ENCODE measurements at regions not wholly inside any gene's neighbourhood (a gene's known extent, or its start where the extent isn't known, plus 50 kb on each side); places are given as distances from the start of the nearest gene placed in this dataset.

DNA sequence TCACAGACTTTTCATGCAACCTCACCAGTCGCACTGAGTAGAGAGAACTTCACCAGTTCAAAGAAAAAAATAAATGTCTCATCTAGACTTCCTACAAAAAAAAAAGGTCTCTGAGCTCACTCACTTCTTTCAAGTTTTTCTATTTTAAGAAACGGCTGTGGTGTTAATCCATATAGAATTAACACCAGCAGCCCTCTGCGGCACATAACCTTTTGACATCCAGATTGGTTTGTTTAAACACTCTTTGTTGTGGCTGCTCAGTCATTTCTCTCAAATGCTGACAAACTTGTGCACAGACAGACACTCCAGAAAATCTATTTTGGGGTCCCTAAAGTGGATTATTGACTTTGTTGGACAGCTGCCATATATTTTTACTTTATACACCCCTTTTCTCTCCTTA, 874.9 kb downstream of the EFNB2 start:
- no peaks in the 10 kb centered on the region for H3K36me3 ChIP-seq (replicated peaks; ENCODE audit: insufficient read depth, low read depth)
- no peaks in the 10 kb centered on the region for H4K20me1 ChIP-seq (ENCODE audit: insufficient read depth, poor library complexity, severe bottlenecking)
- no peak overlapping the region for H3K4me3 ChIP-seq
- WGBS (ENCODE audit: low lambda C conversion rate, missing lambda C conversion rate), result 34% methylated on average over 3 of the region's 3 CpGs
- H3K79me2 ChIP-seq, result no peaks in the 10 kb centered on the region
- no peaks in the 10 kb centered on the region for H3K4me1 ChIP-seq (ENCODE audit: insufficient read depth)
- TF ChIP-seq EZH2phosphoT487 (IDR thresholded peaks at IDR 0.05; ENCODE audit: low read depth, severe bottlenecking, unreplicated experiment) (no peak), EZH2 (IDR thresholded peaks at IDR 0.05; ENCODE audit: borderline replicate concordance) (no peak)
- TF ChIP-seq, protein P1, sequence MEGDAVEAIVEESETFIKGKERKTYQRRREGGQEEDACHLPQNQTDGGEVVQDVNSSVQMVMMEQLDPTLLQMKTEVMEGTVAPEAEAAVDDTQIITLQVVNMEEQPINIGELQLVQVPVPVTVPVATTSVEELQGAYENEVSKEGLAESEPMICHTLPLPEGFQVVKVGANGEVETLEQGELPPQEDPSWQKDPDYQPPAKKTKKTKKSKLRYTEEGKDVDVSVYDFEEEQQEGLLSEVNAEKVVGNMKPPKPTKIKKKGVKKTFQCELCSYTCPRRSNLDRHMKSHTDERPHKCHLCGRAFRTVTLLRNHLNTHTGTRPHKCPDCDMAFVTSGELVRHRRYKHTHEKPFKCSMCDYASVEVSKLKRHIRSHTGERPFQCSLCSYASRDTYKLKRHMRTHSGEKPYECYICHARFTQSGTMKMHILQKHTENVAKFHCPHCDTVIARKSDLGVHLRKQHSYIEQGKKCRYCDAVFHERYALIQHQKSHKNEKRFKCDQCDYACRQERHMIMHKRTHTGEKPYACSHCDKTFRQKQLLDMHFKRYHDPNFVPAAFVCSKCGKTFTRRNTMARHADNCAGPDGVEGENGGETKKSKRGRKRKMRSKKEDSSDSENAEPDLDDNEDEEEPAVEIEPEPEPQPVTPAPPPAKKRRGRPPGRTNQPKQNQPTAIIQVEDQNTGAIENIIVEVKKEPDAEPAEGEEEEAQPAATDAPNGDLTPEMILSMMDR (IDR thresholded peaks at IDR 0.05; ENCODE audit: poor library complexity), result no peak
- H3K27me3 ChIP-seq, result no peaks in the 10 kb centered on the region
- no peak for DNase-seq (ENCODE audit: low spot score)
- H3K9me3 ChIP-seq (ENCODE audit: low read depth), result no peaks in the 10 kb centered on the region
- no peak overlapping the region for H3K4me2 ChIP-seq
- H2AFZ ChIP-seq, result no peak overlapping the region
- no peaks in the 10 kb centered on the region for H3K9me2 ChIP-seq (replicated peaks; ENCODE audit: insufficient read depth)
- no peak overlapping the region for H3K27ac ChIP-seq

DNA sequence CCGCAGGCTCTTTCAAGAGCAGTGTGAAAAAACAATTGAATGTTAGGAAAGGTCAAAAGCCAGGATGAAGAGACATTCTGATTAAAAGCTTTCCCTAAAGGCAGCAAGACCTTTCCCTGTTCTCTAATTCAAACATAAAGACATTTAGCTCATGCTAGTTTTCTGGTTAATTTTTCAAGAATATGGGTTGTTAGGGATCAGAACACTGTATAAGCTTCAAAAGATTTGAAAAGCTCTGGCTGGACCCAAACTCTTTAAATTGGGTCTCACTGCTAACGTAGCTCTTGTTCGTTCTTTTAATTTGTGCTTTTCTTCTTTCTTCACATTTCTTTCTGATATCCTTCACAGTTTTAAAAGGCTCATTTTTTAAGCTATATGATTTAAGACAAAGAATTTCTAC, 877.0 kb downstream of the EFNB2 start:
- no peak for TF ChIP-seq EZH2phosphoT487 (IDR thresholded peaks at IDR 0.05; ENCODE audit: low read depth, severe bottlenecking, unreplicated experiment)
- no peak for TF ChIP-seq EZH2 (IDR thresholded peaks at IDR 0.05; ENCODE audit: borderline replicate concordance)
- TF ChIP-seq, protein P1 (IDR thresholded peaks at IDR 0.05; ENCODE audit: poor library complexity), result no peak
- Histone ChIP-seq H3K4me3 (no peak overlapping the region), H4K20me1 (ENCODE audit: insufficient read depth, poor library complexity, severe bottlenecking) (no peaks in the 10 kb centered on the region), H3K4me2 (no peak overlapping the region), H3K27me3 (no peaks in the 10 kb centered on the region), H2AFZ (no peak overlapping the region), H3K79me2 (no peaks in the 10 kb centered on the region), H3K36me3 (replicated peaks; ENCODE audit: insufficient read depth, low read depth) (no peaks in the 10 kb centered on the region), H3K4me1 (ENCODE audit: insufficient read depth) (no peaks in the 10 kb centered on the region), H3K9me3 (ENCODE audit: low read depth) (no peaks in the 10 kb centered on the region), H3K27ac (no peak overlapping the region), H3K9me2 (replicated peaks; ENCODE audit: insufficient read depth) (no peaks in the 10 kb centered on the region)
- no peak for DNase-seq (ENCODE audit: low spot score)
- 78% methylated on average over 3 of the region's 3 CpGs for WGBS (ENCODE audit: low lambda C conversion rate, missing lambda C conversion rate)

DNA sequence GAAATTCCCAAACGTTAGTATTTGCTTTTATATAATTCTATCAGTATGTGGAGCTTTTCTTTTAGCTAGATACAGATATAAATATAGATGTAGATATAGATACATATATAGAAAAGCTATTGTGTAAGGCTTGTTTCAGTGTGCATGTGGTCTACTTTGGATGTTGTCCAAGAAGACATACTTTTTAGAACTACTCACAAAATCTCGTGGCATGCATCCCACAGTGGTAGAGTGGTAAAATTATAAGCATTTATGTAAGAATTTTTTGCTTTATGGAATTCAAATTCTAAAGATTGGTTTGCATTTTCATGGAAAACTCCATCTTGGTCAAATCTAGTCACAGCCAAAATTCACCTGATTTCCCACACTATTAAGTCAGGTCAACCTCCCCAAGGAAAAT, 880.4 kb downstream of the EFNB2 start:
- DNase-seq (ENCODE audit: low spot score), result no peak
- H4K20me1 ChIP-seq (ENCODE audit: insufficient read depth, poor library complexity, severe bottlenecking), result no peaks in the 10 kb centered on the region
- WGBS (ENCODE audit: low lambda C conversion rate, missing lambda C conversion rate), result 73% methylated on average over 2 of the region's 2 CpGs
- no peaks in the 10 kb centered on the region for H3K36me3 ChIP-seq (replicated peaks; ENCODE audit: insufficient read depth, low read depth)
- TF ChIP-seq, protein P1 (IDR thresholded peaks at IDR 0.05; ENCODE audit: poor library complexity), result no peak
- TF ChIP-seq EZH2 (IDR thresholded peaks at IDR 0.05; ENCODE audit: borderline replicate concordance), result no peak
- TF ChIP-seq EZH2phosphoT487 (IDR thresholded peaks at IDR 0.05; ENCODE audit: low read depth, severe bottlenecking, unreplicated experiment), result no peak
- H3K79me2 ChIP-seq, result no peaks in the 10 kb centered on the region
- no peak overlapping the region for H3K27ac ChIP-seq
- H2AFZ ChIP-seq, result no peak overlapping the region
- H3K4me1 ChIP-seq (ENCODE audit: insufficient read depth), result no peaks in the 10 kb centered on the region
- no peak overlapping the region for H3K4me2 ChIP-seq
- H3K9me2 ChIP-seq (replicated peaks; ENCODE audit: insufficient read depth), result no peaks in the 10 kb centered on the region
- no peaks in the 10 kb centered on the region for H3K9me3 ChIP-seq (ENCODE audit: low read depth)
- no peaks in the 10 kb centered on the region for H3K27me3 ChIP-seq
- no peak overlapping the region for H3K4me3 ChIP-seq

DNA sequence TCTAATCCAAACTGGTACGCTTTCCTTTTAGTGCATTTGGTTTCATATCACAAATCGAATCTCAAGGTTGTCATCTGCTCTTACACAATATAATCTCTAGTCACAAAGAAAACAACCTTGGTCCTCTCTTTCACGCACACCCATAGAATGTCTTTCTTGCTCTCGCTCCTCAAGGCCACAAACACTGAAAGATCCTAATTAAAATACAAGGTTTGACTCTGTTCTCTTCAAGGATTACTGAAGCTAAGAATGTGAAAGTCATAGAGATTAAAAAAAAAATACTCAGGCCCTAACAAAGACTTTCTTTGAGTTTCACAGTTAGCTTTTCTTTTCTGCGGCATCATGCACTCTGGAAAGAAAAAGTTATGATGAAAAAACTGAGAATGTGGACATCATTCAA, 891.5 kb downstream of the EFNB2 start:
- Histone ChIP-seq H4K20me1 (ENCODE audit: insufficient read depth, poor library complexity, severe bottlenecking) (no peaks in the 10 kb centered on the region), H3K27ac (no peak overlapping the region), H2AFZ (no peak overlapping the region), H3K4me3 (no peak overlapping the region), H3K4me2 (no peak overlapping the region), H3K79me2 (no peaks in the 10 kb centered on the region), H3K4me1 (ENCODE audit: insufficient read depth) (no peaks in the 10 kb centered on the region), H3K36me3 (replicated peaks; ENCODE audit: insufficient read depth, low read depth) (no peaks in the 10 kb centered on the region), H3K27me3 (no peaks in the 10 kb centered on the region), H3K9me2 (replicated peaks; ENCODE audit: insufficient read depth) (no peaks in the 10 kb centered on the region), H3K9me3 (ENCODE audit: low read depth) (no peaks in the 10 kb centered on the region)
- TF ChIP-seq EZH2 (IDR thresholded peaks at IDR 0.05; ENCODE audit: borderline replicate concordance) (no peak), EZH2phosphoT487 (IDR thresholded peaks at IDR 0.05; ENCODE audit: low read depth, severe bottlenecking, unreplicated experiment) (no peak)
- TF ChIP-seq, protein P1 (IDR thresholded peaks at IDR 0.05; ENCODE audit: poor library complexity), result no peak
- WGBS (ENCODE audit: low lambda C conversion rate, missing lambda C conversion rate), result 84% methylated on average over 5 of the region's 5 CpGs
- no peak for DNase-seq (ENCODE audit: low spot score)

Measured in hepatocyte (in vitro differentiated cells).